ENCODE measurements at regions not wholly inside any gene's neighbourhood (a gene's known extent, or its start where the extent isn't known, plus 50 kb on each side); places are given as distances from the start of the nearest gene placed in this dataset.

- ATAC-seq (ENCODE audit: low read depth) = no peak
- Histone ChIP-seq H3K27ac (ENCODE audit: poor library complexity, severe bottlenecking) (no peak overlapping the region), H3K4me3 (ENCODE audit: severe bottlenecking) (no peak overlapping the region), H3K9me3 (ENCODE audit: severe bottlenecking) (no peaks in the 10 kb centered on the region), H3K27me3 (ENCODE audit: insufficient read depth, poor library complexity, severe bottlenecking) (no peaks in the 10 kb centered on the region), H3K4me1 (ENCODE audit: insufficient read depth, poor library complexity, severe bottlenecking) (no peaks in the 10 kb centered on the region), H3K36me3 (ENCODE audit: low read depth) (peaks cover 58% of the 10 kb centered on the region)
- no peak for DNase-seq (ENCODE audit: low spot score)
- TF ChIP-seq CTCF (IDR thresholded peaks at IDR 0.05; ENCODE audit: poor library complexity, severe bottlenecking) = no peak
Observed at GRCh38 chr17:77499699-77500435, 359.1 kb downstream of the SEC14L1 start.

- no peaks in the 10 kb centered on the region for H3K4me1 ChIP-seq (ENCODE audit: insufficient read depth, poor library complexity, severe bottlenecking)
- no peaks in the 10 kb centered on the region for H3K27me3 ChIP-seq (ENCODE audit: insufficient read depth, poor library complexity, severe bottlenecking)
- H3K9me3 ChIP-seq (ENCODE audit: severe bottlenecking) = no peaks in the 10 kb centered on the region
- H3K4me3 ChIP-seq (ENCODE audit: severe bottlenecking) = no peak overlapping the region
- DNase-seq (ENCODE audit: low spot score) (no peak), ATAC-seq (ENCODE audit: low read depth) (no peak)
- TF ChIP-seq CTCF (IDR thresholded peaks at IDR 0.05; ENCODE audit: poor library complexity, severe bottlenecking) = peak; percentile 42
- H3K27ac ChIP-seq (ENCODE audit: poor library complexity, severe bottlenecking) = no peak overlapping the region
- H3K36me3 ChIP-seq (ENCODE audit: low read depth) = peaks cover 45% of the 10 kb centered on the region
Observed at GRCh38 chr17:77501101-77501566, 360.4 kb downstream of the SEC14L1 start.

GRCh38 chr17:77501751-77502625 lies 361.2 kb downstream of the SEC14L1 start:
- peaks cover 37% of the 10 kb centered on the region for H3K36me3 ChIP-seq (ENCODE audit: low read depth)
- ATAC-seq (ENCODE audit: low read depth) (no peak), DNase-seq (ENCODE audit: low spot score) (no peak)
- H3K9me3 ChIP-seq (ENCODE audit: severe bottlenecking) = no peaks in the 10 kb centered on the region
- H3K4me1 ChIP-seq (ENCODE audit: insufficient read depth, poor library complexity, severe bottlenecking) = no peaks in the 10 kb centered on the region
- H3K4me3 ChIP-seq (ENCODE audit: severe bottlenecking) = no peak overlapping the region
- no peak for TF ChIP-seq CTCF (IDR thresholded peaks at IDR 0.05; ENCODE audit: poor library complexity, severe bottlenecking)
- no peaks in the 10 kb centered on the region for H3K27me3 ChIP-seq (ENCODE audit: insufficient read depth, poor library complexity, severe bottlenecking)
- no peak overlapping the region for H3K27ac ChIP-seq (ENCODE audit: poor library complexity, severe bottlenecking)

- Histone ChIP-seq H3K4me1 (ENCODE audit: insufficient read depth, poor library complexity, severe bottlenecking) (no peaks in the 10 kb centered on the region), H3K4me3 (ENCODE audit: severe bottlenecking) (no peak overlapping the region), H3K27me3 (ENCODE audit: insufficient read depth, poor library complexity, severe bottlenecking) (no peaks in the 10 kb centered on the region), H3K36me3 (ENCODE audit: low read depth) (peaks cover 31% of the 10 kb centered on the region), H3K27ac (ENCODE audit: poor library complexity, severe bottlenecking) (no peak overlapping the region), H3K9me3 (ENCODE audit: severe bottlenecking) (no peaks in the 10 kb centered on the region)
- DNase-seq (ENCODE audit: low spot score) (no peak), ATAC-seq (ENCODE audit: low read depth) (no peak)
- no peak for TF ChIP-seq CTCF (IDR thresholded peaks at IDR 0.05; ENCODE audit: poor library complexity, severe bottlenecking)
Observed at GRCh38 chr17:77502626-77503292, 362.0 kb downstream of the SEC14L1 start.

All from RWPE2 (cell line).